HG03039 (cell line): ENCODE measurements at regions not wholly inside any gene's neighbourhood (a gene's known extent, or its start where the extent isn't known, plus 50 kb on each side); places are given as distances from the start of the nearest gene placed in this dataset.

Experiments used
- ATAC-seq: cut with Tn5 transposase; IDR thresholded peaks from one replicate; pipeline ENCODE4 v1.9.1; 2021; ENCODE audit warnings: mild to moderate bottlenecking, moderate library complexity; ENCODE audit not compliant: unreplicated experiment

- no peak for ATAC-seq
These were observed 679.7 kb upstream of the EPHA7 start for GRCh38 chr6:94099072-94099471.

- ATAC-seq, result no peak
These were observed 676.6 kb upstream of the EPHA7 start for GRCh38 chr6:94095961-94096360.

- ATAC-seq, result no peak
These were observed 670.6 kb upstream of the EPHA7 start for GRCh38 chr6:94089941-94090340.

GRCh38 chr6:94088870-94089269, 669.5 kb upstream of the EPHA7 start:
- no peak for ATAC-seq

GRCh38 chr6:94074764-94075163, 655.4 kb upstream of the EPHA7 start:
- ATAC-seq, result no peak

- no peak for ATAC-seq
These were observed 652.5 kb upstream of the EPHA7 start for GRCh38 chr6:94071835-94072234.

- ATAC-seq, result no peak
These were observed 646.5 kb upstream of the EPHA7 start for GRCh38 chr6:94065707-94066337.

GRCh38 chr6:94052749-94053148, 633.4 kb upstream of the EPHA7 start:
- no peak for ATAC-seq

- ATAC-seq, result no peak
These were observed 631.2 kb upstream of the EPHA7 start for GRCh38 chr6:94050515-94050914.

- ATAC-seq, result no peak
These were observed 629.6 kb upstream of the EPHA7 start for GRCh38 chr6:94049001-94049400.

GRCh38 chr6:94045099-94045829, 625.9 kb upstream of the EPHA7 start:
- no peak for ATAC-seq

GRCh38 chr6:94041945-94042709, 622.8 kb upstream of the EPHA7 start:
- ATAC-seq, result no peak

GRCh38 chr6:94036024-94036423, 616.7 kb upstream of the EPHA7 start:
- ATAC-seq, result no peak

- ATAC-seq, result no peak
These were observed 608.0 kb upstream of the EPHA7 start for GRCh38 chr6:94027374-94027773.

- no peak for ATAC-seq
These were observed 607.2 kb upstream of the EPHA7 start for GRCh38 chr6:94026575-94026974.

- no peak for ATAC-seq
These were observed 586.5 kb upstream of the EPHA7 start for GRCh38 chr6:94005835-94006234.

- ATAC-seq, result no peak
These were observed 573.6 kb upstream of the EPHA7 start for GRCh38 chr6:93992976-93993375.

- ATAC-seq, result no peak
These were observed 570.3 kb upstream of the EPHA7 start for GRCh38 chr6:93989630-93990029.

- no peak for ATAC-seq
These were observed 566.6 kb upstream of the EPHA7 start for GRCh38 chr6:93985953-93986352.

- ATAC-seq, result no peak
These were observed 555.8 kb upstream of the EPHA7 start for GRCh38 chr6:93975159-93975558.

- ATAC-seq, result no peak
These were observed 555.0 kb upstream of the EPHA7 start for GRCh38 chr6:93974332-93974731.

- no peak for ATAC-seq
These were observed 553.4 kb upstream of the EPHA7 start for GRCh38 chr6:93972791-93973190.
